Naive thymus-derived CD4-positive, alpha-beta T cell (primary cell): ENCODE measurements at regions not wholly inside any gene's neighbourhood (a gene's known extent, or its start where the extent isn't known, plus 50 kb on each side); places are given as distances from the start of the nearest gene placed in this dataset.
A peak's percentile ranks its signal among the peaks of the same experiment; 100 is the strongest.

ENCODE experiments used
- ATAC-seq: fragments of 150-1000 bp; cut with Tn5 transposase; 2 replicates; pipeline ENCODE4 v1.10.0; 2021; ENCODE audit warnings: mild to moderate bottlenecking, moderate library complexity
- CTCF ChIA-PET: fragments of 350-600 bp; sonication (Branson Sonifier 250); formaldehyde crosslinking; loops from one replicate; lab custom pipeline; 2021; ENCODE audit warnings: antibody characterized with exemption; lab: Charles Lee
- POLR2A ChIA-PET: fragments of 350-600 bp; sonication (Branson Sonifier 250); formaldehyde crosslinking; loops from one replicate; lab custom pipeline; 2021; ENCODE audit warnings: antibody characterized with exemption, inconsistent platforms; lab: Charles Lee
- DNase-seq, 9 donors: peaks; one replicate each; pipeline versions ENCODE4 v3.0.0 to v3.0.0-alpha.2; 2020 to 2022; ENCODE audit warnings: mixed read lengths in 1 of 9
- H3K27ac ChIP-seq: one replicate; pipeline ENCODE4 v1.7.0; 2013; ENCODE audit warnings: mild to moderate bottlenecking, low read depth, low read length, moderate library complexity
- H3K27me3 ChIP-seq, 2 donors: one replicate each; pipeline ENCODE4 v1.7.0; 2013; ENCODE audit warnings: low read length in 2 of 2, mild to moderate bottlenecking in 2 of 2, moderate library complexity in 2 of 2; ENCODE audit not compliant: control insufficient read depth in 2 of 2, insufficient read depth in 2 of 2
- H3K36me3 ChIP-seq, 3 experiments: 1 replicate in 2 of 3; 2 replicates in 1 of 3; pipeline ENCODE4 v1.7.0; 2013; ENCODE audit warnings: low read length in 3 of 3, mild to moderate bottlenecking in 3 of 3, moderate library complexity in 1 of 3; ENCODE audit not compliant: insufficient read depth in 3 of 3, control insufficient read depth in 2 of 3
- H3K4me1 ChIP-seq, 2 donors: one replicate each; pipeline ENCODE4 v1.7.0; 2013; ENCODE audit warnings: low read length in 2 of 2, mild to moderate bottlenecking in 2 of 2, moderate library complexity in 1 of 2; ENCODE audit not compliant: control insufficient read depth in 2 of 2, insufficient read depth in 2 of 2
- H3K4me3 ChIP-seq: 2 replicates; pipeline ENCODE4 v1.7.0; 2013; ENCODE audit warnings: mild to moderate bottlenecking, low read length
- H3K9me3 ChIP-seq, 3 experiments: 1 replicate in 2 of 3; 2 replicates in 1 of 3; pipeline ENCODE4 v1.7.0; 2013; ENCODE audit warnings: low read length in 3 of 3; ENCODE audit not compliant: control insufficient read depth in 2 of 3
- H3K27ac Mint-ChIP-seq, 9 donors: one replicate each; pipeline ENCODE4 v1.8.0; 2020 to 2022; ENCODE audit warnings: mixed read lengths in 9 of 9, mild to moderate bottlenecking in 8 of 9, moderate library complexity in 5 of 9, inconsistent platforms in 2 of 9
- H3K27me3 Mint-ChIP-seq, 5 donors: one replicate each; pipeline ENCODE4 v1.8.0; 2021 to 2022; ENCODE audit warnings: mixed read lengths in 5 of 5, mild to moderate bottlenecking in 1 of 5
- H3K36me3 Mint-ChIP-seq, 5 donors: one replicate each; pipeline ENCODE4 v1.8.0; 2020 to 2022; ENCODE audit warnings: mixed read lengths in 5 of 5, mild to moderate bottlenecking in 3 of 5, inconsistent platforms in 1 of 5
- H3K4me1 Mint-ChIP-seq, 7 donors: one replicate each; pipeline ENCODE4 v1.8.0; 2020 to 2022; ENCODE audit warnings: mixed read lengths in 7 of 7, mild to moderate bottlenecking in 3 of 7, inconsistent platforms in 1 of 7
- H3K4me3 Mint-ChIP-seq, 10 donors: one replicate each; pipeline ENCODE4 v1.8.0; 2020 to 2022; ENCODE audit warnings: mild to moderate bottlenecking in 10 of 10, mixed read lengths in 10 of 10, moderate library complexity in 6 of 10, inconsistent platforms in 2 of 10
- H3K9me3 Mint-ChIP-seq, 11 donors: one replicate each; pipeline ENCODE4 v1.8.0; 2020 to 2022; ENCODE audit warnings: mixed read lengths in 11 of 11, mild to moderate bottlenecking in 4 of 11, inconsistent platforms in 1 of 11, moderate library complexity in 1 of 11
- intact Hi-C, 2 donors: fragments of 100-400 bp; cut with micrococcal nuclease; formaldehyde crosslinking; loops; one replicate each; pipeline ENCODE4 v1.15.1; 2023

GRCh38 chr22:47656806-47657205 is 894.4 kb downstream of the TBC1D22A start:
- Mint-ChIP-seq H3K4me3 (peak overlapping the region in 1 of 10 donors; percentile 30), H3K4me1 (peaks cover 0 to 3% (median 0%) of the 10 kb centered on the region in 7 donors), H3K27me3 (peaks cover 0 to 28% (median 7%) of the 10 kb centered on the region in 5 donors), H3K27ac (no peak overlapping the region), H3K36me3 (no peaks in the 10 kb centered on the region), H3K9me3 (peaks cover 0 to 17% (median 5%) of the 10 kb centered on the region in 11 donors)
- no peak overlapping the region for H3K27ac ChIP-seq
- ChIA-PET POLR2A (no interaction called here), CTCF (no interaction called here)
- no peaks in the 10 kb centered on the region for H3K27me3 ChIP-seq
- H3K4me3 ChIP-seq, result no peak overlapping the region
- no peaks in the 10 kb centered on the region for H3K4me1 ChIP-seq
- intact Hi-C loops, result no loop called here
- no peaks in the 10 kb centered on the region for H3K36me3 ChIP-seq
- no peak for DNase-seq
- ATAC-seq, result no peak
- no peaks in the 10 kb centered on the region for H3K9me3 ChIP-seq

DNA sequence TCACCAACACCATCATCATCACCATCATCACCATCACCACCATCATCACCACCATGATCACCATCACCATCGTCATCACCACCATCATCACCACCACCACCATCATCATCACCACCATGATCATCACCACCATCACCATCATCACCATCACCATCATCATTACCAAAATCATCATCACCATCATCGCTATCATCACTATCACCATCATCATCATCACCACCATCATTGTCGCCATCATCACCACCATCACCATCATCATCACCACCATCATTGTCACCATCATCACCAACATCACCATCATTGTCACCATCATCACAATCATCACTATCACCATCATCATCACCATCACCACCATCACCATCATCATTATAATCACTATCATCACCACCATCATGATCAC is 893.5 kb downstream of the TBC1D22A start:
- H3K27ac Mint-ChIP-seq, result no peak overlapping the region
- intact Hi-C loops, result no loop called here
- H3K4me1 Mint-ChIP-seq, result peaks cover 0 to 3% (median 0%) of the 10 kb centered on the region in 7 donors
- DNase-seq (no peak), ATAC-seq (no peak)
- no peaks in the 10 kb centered on the region for H3K27me3 ChIP-seq
- H3K27ac ChIP-seq, result no peak overlapping the region
- H3K36me3 ChIP-seq, result no peaks in the 10 kb centered on the region
- H3K9me3 ChIP-seq, result no peaks in the 10 kb centered on the region
- peaks cover 0 to 34% (median 7%) of the 10 kb centered on the region in 5 donors for H3K27me3 Mint-ChIP-seq
- CTCF ChIA-PET, result no interaction called here
- H3K4me3 ChIP-seq, result no peak overlapping the region
- POLR2A ChIA-PET, result no interaction called here
- no peaks in the 10 kb centered on the region for H3K36me3 Mint-ChIP-seq
- peaks cover 0 to 14% (median 5%) of the 10 kb centered on the region in 11 donors for H3K9me3 Mint-ChIP-seq
- H3K4me3 Mint-ChIP-seq, result no peak overlapping the region
- no peaks in the 10 kb centered on the region for H3K4me1 ChIP-seq

DNA sequence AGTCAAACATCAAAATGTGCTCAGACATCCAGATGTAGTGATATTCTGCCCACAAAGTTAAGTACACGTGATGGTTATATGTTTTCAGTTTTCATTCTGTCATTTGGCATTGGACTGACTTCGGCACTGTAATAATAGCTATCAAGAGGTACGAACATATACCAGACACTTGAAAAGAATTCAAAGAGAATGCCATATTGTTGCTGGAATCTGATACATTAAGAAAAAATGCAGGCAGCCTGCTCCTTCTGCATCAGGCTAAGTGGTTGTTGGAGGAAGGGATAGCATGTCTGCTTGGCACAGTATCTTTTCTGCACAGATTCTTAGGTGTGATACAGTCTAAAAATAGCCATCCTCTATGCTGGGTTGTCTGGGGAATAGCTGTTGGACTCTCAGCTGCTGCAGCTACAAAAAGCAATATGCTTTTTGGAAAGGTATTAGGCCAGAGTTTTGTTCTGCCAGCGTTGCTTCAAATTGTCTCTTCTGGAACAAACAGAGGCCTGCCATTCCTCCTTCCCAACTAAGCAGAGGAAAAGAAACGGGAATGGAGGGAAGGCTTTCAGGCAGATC is 892.6 kb downstream of the TBC1D22A start:
- POLR2A ChIA-PET, result no interaction called here
- DNase-seq, result no peak

GRCh38 chr22:47653921-47654320 is 891.5 kb downstream of the TBC1D22A start:
- H3K4me1 Mint-ChIP-seq, result no peaks in the 10 kb centered on the region
- peaks cover 0 to 8% (median 2%) of the 10 kb centered on the region in 11 donors for H3K9me3 Mint-ChIP-seq
- H3K4me3 Mint-ChIP-seq, result no peak overlapping the region
- CTCF ChIA-PET, result no interaction called here
- Histone ChIP-seq H3K27ac (no peak overlapping the region), H3K36me3 (no peaks in the 10 kb centered on the region), H3K4me3 (no peak overlapping the region), H3K9me3 (no peaks in the 10 kb centered on the region), H3K27me3 (no peaks in the 10 kb centered on the region), H3K4me1 (no peaks in the 10 kb centered on the region)
- no peaks in the 10 kb centered on the region for H3K36me3 Mint-ChIP-seq
- intact Hi-C loops, result no loop called here
- H3K27me3 Mint-ChIP-seq, result peaks cover 0 to 20% (median 7%) of the 10 kb centered on the region in 5 donors
- no peak overlapping the region for H3K27ac Mint-ChIP-seq
- DNase-seq (no peak), ATAC-seq (no peak)
- POLR2A ChIA-PET, result no interaction called here

More for the DNA sequence above, 892.6 kb downstream of the TBC1D22A start:
- peaks cover 0 to 8% (median 3%) of the 10 kb centered on the region in 11 donors for H3K9me3 Mint-ChIP-seq
- H3K27ac Mint-ChIP-seq, result no peak overlapping the region
- no peaks in the 10 kb centered on the region for H3K4me1 ChIP-seq
- ATAC-seq, result no peak
- no peaks in the 10 kb centered on the region for H3K27me3 ChIP-seq
- H3K27me3 Mint-ChIP-seq, result peaks cover 0 to 24% (median 7%) of the 10 kb centered on the region in 5 donors
- no peaks in the 10 kb centered on the region for H3K36me3 ChIP-seq
- H3K27ac ChIP-seq, result no peak overlapping the region
- no peaks in the 10 kb centered on the region for H3K36me3 Mint-ChIP-seq
- H3K9me3 ChIP-seq, result no peaks in the 10 kb centered on the region
- CTCF ChIA-PET, result no interaction called here
- intact Hi-C loops, result no loop called here
- H3K4me1 Mint-ChIP-seq, result no peaks in the 10 kb centered on the region
- no peak overlapping the region for H3K4me3 Mint-ChIP-seq
- H3K4me3 ChIP-seq, result no peak overlapping the region

DNA sequence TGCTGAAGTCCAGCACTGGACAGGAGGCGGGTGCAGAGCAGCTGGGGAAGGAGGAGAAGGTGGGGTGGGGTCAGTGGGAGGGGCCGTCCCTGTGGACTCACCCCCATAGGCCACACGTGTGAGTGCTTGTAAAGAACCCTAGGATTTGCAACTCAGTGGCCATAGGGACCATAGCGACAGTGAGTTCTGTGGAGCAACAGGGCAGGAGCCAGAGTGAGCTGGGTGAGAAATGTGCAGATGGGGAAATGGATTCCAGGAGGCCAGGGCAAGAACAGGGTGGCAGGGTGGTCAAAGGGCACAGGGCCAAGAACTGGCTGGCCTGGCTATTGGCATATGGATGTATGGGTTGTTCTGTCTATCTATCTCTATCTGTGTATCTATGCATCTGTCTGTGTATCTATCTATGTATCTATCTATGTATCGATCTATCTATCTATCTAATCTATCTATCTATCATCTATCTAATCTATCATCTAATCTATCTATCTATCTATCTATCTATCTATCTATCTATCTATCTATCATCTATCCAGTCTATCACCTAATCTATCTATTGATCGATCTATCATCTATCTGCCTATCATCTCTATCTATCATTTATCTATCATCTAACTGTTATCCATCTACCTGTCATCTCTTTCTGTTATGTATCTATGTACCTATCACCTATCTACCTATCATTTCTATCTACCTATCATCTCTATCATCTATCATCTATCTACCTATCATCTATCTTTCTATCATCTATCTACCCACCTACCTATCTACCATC is 889.0 kb downstream of the TBC1D22A start:
- Mint-ChIP-seq H3K4me3 (no peak overlapping the region), H3K27ac (no peak overlapping the region), H3K9me3 (peaks cover 0 to 6% (median 2%) of the 10 kb centered on the region in 11 donors), H3K27me3 (peaks cover 0 to 15% (median 7%) of the 10 kb centered on the region in 5 donors), H3K36me3 (no peaks in the 10 kb centered on the region), H3K4me1 (no peaks in the 10 kb centered on the region)
- ChIA-PET POLR2A (no interaction called here), CTCF (no interaction called here)
- DNase-seq (no peak), ATAC-seq (no peak)
- Histone ChIP-seq H3K4me3 (no peak overlapping the region), H3K36me3 (no peaks in the 10 kb centered on the region), H3K27ac (no peak overlapping the region), H3K27me3 (no peaks in the 10 kb centered on the region), H3K9me3 (peaks cover 0 to 3% (median 0%) of the 10 kb centered on the region in 3 experiments), H3K4me1 (no peaks in the 10 kb centered on the region)
- intact Hi-C loops, result no loop called here

GRCh38 chr22:47647720-47648119 is 885.3 kb downstream of the TBC1D22A start:
- H3K36me3 ChIP-seq, result no peaks in the 10 kb centered on the region
- no peak overlapping the region for H3K27ac Mint-ChIP-seq
- H3K27me3 ChIP-seq, result no peaks in the 10 kb centered on the region
- ChIA-PET CTCF (no interaction called here), POLR2A (no interaction called here)
- peaks cover 0 to 3% (median 0%) of the 10 kb centered on the region in 3 experiments for H3K9me3 ChIP-seq
- H3K4me1 Mint-ChIP-seq, result no peaks in the 10 kb centered on the region
- H3K4me1 ChIP-seq, result no peaks in the 10 kb centered on the region
- DNase-seq (no peak), ATAC-seq (no peak)
- intact Hi-C loops, result no loop called here
- H3K9me3 Mint-ChIP-seq, result peaks cover 0 to 9% (median 3%) of the 10 kb centered on the region in 11 donors
- H3K27ac ChIP-seq, result no peak overlapping the region
- no peak overlapping the region for H3K4me3 Mint-ChIP-seq
- H3K4me3 ChIP-seq, result no peak overlapping the region
- peaks cover 0 to 14% (median 4%) of the 10 kb centered on the region in 5 donors for H3K27me3 Mint-ChIP-seq
- no peaks in the 10 kb centered on the region for H3K36me3 Mint-ChIP-seq
